ENCODE measurements at regions not wholly inside any gene's neighbourhood (a gene's known extent, or its start where the extent isn't known, plus 50 kb on each side); places are given as distances from the start of the nearest gene placed in this dataset.
A peak's percentile ranks its signal among the peaks of the same experiment; 100 is the strongest.

DNA sequence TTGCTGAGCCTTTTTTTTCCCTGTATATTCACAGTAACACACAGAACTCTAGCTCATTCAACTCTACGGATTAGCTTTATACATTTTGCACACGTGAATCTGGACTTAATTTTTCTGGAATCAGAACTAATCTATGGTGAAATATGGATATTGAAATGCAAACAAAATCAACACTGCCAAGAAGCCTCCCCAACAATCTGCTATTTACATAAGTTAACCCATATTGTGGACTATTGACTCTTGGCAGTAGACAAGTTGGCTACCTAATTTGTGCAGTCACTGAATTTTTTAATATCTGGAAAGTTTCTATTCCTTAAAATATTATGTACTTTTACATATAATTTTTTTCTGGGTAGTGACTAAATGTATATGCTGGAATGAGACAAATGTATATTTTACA is 815.4 kb downstream of the PCDH17 start:
- no peaks in the 10 kb centered on the region for H3F3A ChIP-seq (replicated peaks; ENCODE audit: low read depth)
- Mint-ChIP-seq H3K4me3 (no peak overlapping the region), H3K9me3 (no peaks in the 10 kb centered on the region)

GRCh38 chr13:58452123-58452623 is 820.6 kb downstream of the PCDH17 start:
- Histone ChIP-seq H3K79me2 (replicated peaks; ENCODE audit: insufficient read depth) (no peaks in the 10 kb centered on the region), H3K36me3 (ENCODE audit: insufficient read depth) (no peaks in the 10 kb centered on the region), H3K27me3 (ENCODE audit: insufficient read depth) (peaks cover 85% of the 10 kb centered on the region), H3K27ac (ENCODE audit: low read depth) (no peak overlapping the region), H3K4me3 (no peak overlapping the region), H2AFZ (no peak overlapping the region), H4K20me1 (replicated peaks; ENCODE audit: insufficient read depth) (no peaks in the 10 kb centered on the region), H3F3A (replicated peaks; ENCODE audit: low read depth) (no peaks in the 10 kb centered on the region), H3K4me1 (ENCODE audit: insufficient read depth) (no peaks in the 10 kb centered on the region; the same call in 1 of the 2 replicates), H3K4me2 (no peak overlapping the region), H3K9me2 (ENCODE audit: insufficient read depth) (no peaks in the 10 kb centered on the region)
- H3K27me3 Mint-ChIP-seq (ENCODE audit: insufficient read depth, low read depth, poor library complexity) = peaks cover 2% of the 10 kb centered on the region
- no peak overlapping the region for H3K4me3 Mint-ChIP-seq
- H3K9me3 Mint-ChIP-seq = no peaks in the 10 kb centered on the region; the same call in 2 of the 3 replicates
- H3K4me1 Mint-ChIP-seq = peaks cover 4% of the 10 kb centered on the region; the same call in 1 of the 3 replicates
- DNase-seq (ENCODE audit: low spot score) (peak; percentile 41), ATAC-seq (peak; percentile 62)
- H3K36me3 Mint-ChIP-seq (ENCODE audit: low read depth) = no peaks in the 10 kb centered on the region; the same call in 2 of the 3 replicates
- H3K27ac Mint-ChIP-seq = no peak overlapping the region
- no peak for TF ChIP-seq CTCF (conservative IDR thresholded peaks at IDR 0.05; ENCODE audit: low read depth in 2 of 2)
- no peak for TF ChIP-seq STAT1 (IDR thresholded peaks at IDR 0.05; ENCODE audit: unreplicated experiment)
- no peak for TF ChIP-seq NANOG (IDR thresholded peaks at IDR 0.05; ENCODE audit: borderline replicate concordance)
- TF ChIP-seq ZNF462 (CRISPR knock-in tag; IDR thresholded peaks at IDR 0.05) = no peak
- TF ChIP-seq ZNF114 (CRISPR knock-in tag; IDR thresholded peaks at IDR 0.05) = no peak
- no peak for TF ChIP-seq POLR2AphosphoS5 (IDR thresholded peaks at IDR 0.05; ENCODE audit: low read depth)
- TF ChIP-seq, protein P1, sequence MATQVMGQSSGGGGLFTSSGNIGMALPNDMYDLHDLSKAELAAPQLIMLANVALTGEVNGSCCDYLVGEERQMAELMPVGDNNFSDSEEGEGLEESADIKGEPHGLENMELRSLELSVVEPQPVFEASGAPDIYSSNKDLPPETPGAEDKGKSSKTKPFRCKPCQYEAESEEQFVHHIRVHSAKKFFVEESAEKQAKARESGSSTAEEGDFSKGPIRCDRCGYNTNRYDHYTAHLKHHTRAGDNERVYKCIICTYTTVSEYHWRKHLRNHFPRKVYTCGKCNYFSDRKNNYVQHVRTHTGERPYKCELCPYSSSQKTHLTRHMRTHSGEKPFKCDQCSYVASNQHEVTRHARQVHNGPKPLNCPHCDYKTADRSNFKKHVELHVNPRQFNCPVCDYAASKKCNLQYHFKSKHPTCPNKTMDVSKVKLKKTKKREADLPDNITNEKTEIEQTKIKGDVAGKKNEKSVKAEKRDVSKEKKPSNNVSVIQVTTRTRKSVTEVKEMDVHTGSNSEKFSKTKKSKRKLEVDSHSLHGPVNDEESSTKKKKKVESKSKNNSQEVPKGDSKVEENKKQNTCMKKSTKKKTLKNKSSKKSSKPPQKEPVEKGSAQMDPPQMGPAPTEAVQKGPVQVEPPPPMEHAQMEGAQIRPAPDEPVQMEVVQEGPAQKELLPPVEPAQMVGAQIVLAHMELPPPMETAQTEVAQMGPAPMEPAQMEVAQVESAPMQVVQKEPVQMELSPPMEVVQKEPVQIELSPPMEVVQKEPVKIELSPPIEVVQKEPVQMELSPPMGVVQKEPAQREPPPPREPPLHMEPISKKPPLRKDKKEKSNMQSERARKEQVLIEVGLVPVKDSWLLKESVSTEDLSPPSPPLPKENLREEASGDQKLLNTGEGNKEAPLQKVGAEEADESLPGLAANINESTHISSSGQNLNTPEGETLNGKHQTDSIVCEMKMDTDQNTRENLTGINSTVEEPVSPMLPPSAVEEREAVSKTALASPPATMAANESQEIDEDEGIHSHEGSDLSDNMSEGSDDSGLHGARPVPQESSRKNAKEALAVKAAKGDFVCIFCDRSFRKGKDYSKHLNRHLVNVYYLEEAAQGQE (IDR thresholded peaks at IDR 0.05; ENCODE audit: unreplicated experiment) = no peak
- TF ChIP-seq, protein P2, sequence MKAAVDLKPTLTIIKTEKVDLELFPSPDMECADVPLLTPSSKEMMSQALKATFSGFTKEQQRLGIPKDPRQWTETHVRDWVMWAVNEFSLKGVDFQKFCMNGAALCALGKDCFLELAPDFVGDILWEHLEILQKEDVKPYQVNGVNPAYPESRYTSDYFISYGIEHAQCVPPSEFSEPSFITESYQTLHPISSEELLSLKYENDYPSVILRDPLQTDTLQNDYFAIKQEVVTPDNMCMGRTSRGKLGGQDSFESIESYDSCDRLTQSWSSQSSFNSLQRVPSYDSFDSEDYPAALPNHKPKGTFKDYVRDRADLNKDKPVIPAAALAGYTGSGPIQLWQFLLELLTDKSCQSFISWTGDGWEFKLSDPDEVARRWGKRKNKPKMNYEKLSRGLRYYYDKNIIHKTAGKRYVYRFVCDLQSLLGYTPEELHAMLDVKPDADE (IDR thresholded peaks at IDR 0.05) = no peak
- TF ChIP-seq EZH2 (IDR thresholded peaks at IDR 0.05; ENCODE audit: low read depth, unreplicated experiment) = no peak

More for the DNA sequence above, 815.4 kb downstream of the PCDH17 start:
- no peaks in the 10 kb centered on the region for H3K79me2 ChIP-seq (replicated peaks; ENCODE audit: insufficient read depth)
- no peaks in the 10 kb centered on the region for H3K36me3 ChIP-seq (ENCODE audit: insufficient read depth)
- H3K27ac ChIP-seq (ENCODE audit: low read depth) = no peak overlapping the region
- no peaks in the 10 kb centered on the region for H3K9me2 ChIP-seq (ENCODE audit: insufficient read depth)
- H3K4me3 ChIP-seq = no peak overlapping the region
- H3K36me3 Mint-ChIP-seq (ENCODE audit: low read depth) = no peaks in the 10 kb centered on the region
- no peak overlapping the region for H2AFZ ChIP-seq
- DNase-seq (ENCODE audit: low spot score) (no peak), ATAC-seq (no peak)
- H4K20me1 ChIP-seq (replicated peaks; ENCODE audit: insufficient read depth) = no peaks in the 10 kb centered on the region
- H3K27me3 Mint-ChIP-seq (ENCODE audit: insufficient read depth, low read depth, poor library complexity) = peaks cover 2% of the 10 kb centered on the region
- no peak overlapping the region for H3K27ac Mint-ChIP-seq
- H3K4me1 Mint-ChIP-seq = peaks cover 4% of the 10 kb centered on the region; the same call in 1 of the 3 replicates
- H3K4me1 ChIP-seq (ENCODE audit: insufficient read depth) = peaks cover 4% of the 10 kb centered on the region; the same call in 1 of the 2 replicates
- no peak for TF ChIP-seq NANOG (IDR thresholded peaks at IDR 0.05; ENCODE audit: borderline replicate concordance)
- H3K27me3 ChIP-seq (ENCODE audit: insufficient read depth) = peaks cover 44% of the 10 kb centered on the region
- H3K4me2 ChIP-seq = no peak overlapping the region

Measured in GM23338 (cell line).